IPS DF 4.7 (cell line): ENCODE measurements at regions not wholly inside any gene's neighbourhood (a gene's known extent, or its start where the extent isn't known, plus 50 kb on each side); places are given as distances from the start of the nearest gene placed in this dataset.
"Not testable (repeated sequence)": the region's sequence is repeated elsewhere in the genome, so short reads cannot be mapped to it uniquely, and the experiment has no call there.

Source experiments
- DNase-seq: peaks from one replicate; pipeline ENCODE4 v3.0.0-alpha.2; 2013; ENCODE audit warnings: low spot score; ENCODE audit errors: extremely low read depth

GRCh38 chr2:161049559-161049958 is 110.7 kb upstream of the TANK start:
- DNase-seq: no peak

GRCh38 chr2:161052214-161052613 is 108.0 kb upstream of the TANK start:
- no peak for DNase-seq

- no peak for DNase-seq
Observed at GRCh38 chr2:161055289-161055688, 104.9 kb upstream of the TANK start.

GRCh38 chr2:161059388-161059787 is 100.8 kb upstream of the TANK start:
- DNase-seq: no peak

GRCh38 chr2:161061786-161062185 is 98.4 kb upstream of the TANK start:
- no peak for DNase-seq

GRCh38 chr2:161063157-161063945 is 96.9 kb upstream of the TANK start:
- peak; percentile 84 for DNase-seq

DNA sequence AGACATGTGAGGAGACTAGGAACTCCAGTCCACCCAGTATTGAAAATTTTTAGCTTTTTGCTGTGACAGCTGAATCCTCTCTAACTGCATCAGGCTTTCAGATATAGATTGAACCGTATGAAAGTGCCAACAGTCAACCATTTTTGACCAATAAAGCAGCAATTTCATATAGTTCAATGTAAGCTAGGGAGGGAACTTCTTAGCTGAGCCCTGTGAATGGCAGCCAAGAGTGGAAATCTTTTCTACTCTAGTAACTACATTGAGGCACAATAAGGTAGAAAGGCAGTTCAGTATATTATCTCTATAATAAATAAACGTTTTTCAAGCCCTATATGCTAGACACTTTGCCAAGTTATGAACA is 96.3 kb upstream of the TANK start:
- DNase-seq: no peak

DNA sequence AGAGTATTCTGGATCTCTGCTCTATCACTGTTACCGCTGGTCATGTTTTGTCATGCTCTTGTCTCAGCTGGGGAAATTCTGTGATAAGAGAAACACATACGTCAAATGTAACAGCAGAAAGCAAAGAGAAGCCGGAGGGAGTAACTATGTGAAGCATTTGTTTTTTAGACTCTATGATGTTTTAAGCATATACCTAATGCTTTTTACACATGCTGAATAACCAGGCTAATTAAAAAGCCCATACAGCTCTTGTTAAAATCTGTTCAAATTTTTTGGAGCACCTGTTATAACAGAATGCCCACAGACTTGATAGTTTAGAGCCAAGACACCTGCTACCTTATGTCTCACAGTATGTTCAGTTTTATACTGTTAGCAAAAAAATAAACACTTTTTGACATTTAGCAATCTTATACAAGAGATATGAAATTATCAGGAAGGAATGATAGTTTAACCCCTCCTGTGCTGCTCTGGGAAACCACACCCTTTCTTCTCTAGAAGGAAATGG is 92.3 kb upstream of the TANK start:
- DNase-seq: no peak

- no peak for DNase-seq
Observed at GRCh38 chr2:161068670-161069069, 91.6 kb upstream of the TANK start.

- DNase-seq: no peak
Observed at GRCh38 chr2:161070693-161071479, 89.3 kb upstream of the TANK start.

DNA sequence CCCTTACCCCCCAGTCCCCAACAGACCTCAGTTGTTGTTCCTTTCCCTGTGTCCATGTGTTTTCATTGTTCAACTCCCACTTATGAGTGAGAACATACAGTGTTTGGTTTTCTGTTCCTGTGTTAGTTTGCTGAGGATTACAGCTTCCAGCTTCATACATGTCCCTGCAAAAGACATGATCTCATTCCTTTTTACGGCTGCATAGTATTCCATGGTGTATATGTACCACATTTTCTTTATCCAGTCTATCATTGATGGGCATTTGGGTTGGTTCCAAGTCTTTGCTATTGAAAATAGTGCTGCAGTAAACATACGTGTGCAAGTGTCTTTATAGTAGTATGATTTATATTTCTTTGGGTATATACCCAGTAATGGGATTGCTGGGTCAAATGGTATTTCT is 87.8 kb upstream of the TANK start:
- DNase-seq: not testable (repeated sequence)

GRCh38 chr2:161075701-161076100 is 84.5 kb upstream of the TANK start:
- DNase-seq: no peak

DNA sequence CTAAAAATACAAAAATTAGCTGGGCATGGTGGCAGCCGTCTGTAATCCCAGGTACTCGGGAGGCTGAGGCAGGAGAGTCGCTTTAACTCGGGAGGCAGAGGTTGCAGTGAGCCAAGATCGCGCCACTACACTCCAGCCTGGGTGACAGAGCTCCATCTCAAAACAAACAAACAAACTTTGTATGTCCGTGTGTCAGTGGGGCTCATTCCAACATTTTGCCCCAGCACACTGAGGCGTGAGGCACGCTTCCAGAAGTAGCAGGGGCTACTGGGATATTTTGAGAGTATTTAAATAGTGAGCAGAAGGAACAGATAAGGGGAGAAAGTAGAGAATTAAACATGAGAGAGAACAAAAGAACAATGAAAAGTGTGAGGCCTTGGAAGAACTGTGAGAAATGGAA is 83.3 kb upstream of the TANK start:
- DNase-seq: no peak

- DNase-seq: no peak
Observed at GRCh38 chr2:161077367-161078210, 82.6 kb upstream of the TANK start.

GRCh38 chr2:161078211-161078539 is 82.1 kb upstream of the TANK start:
- DNase-seq: no peak

- DNase-seq: no peak
Observed at GRCh38 chr2:161085149-161085548, 75.1 kb upstream of the TANK start.

DNA sequence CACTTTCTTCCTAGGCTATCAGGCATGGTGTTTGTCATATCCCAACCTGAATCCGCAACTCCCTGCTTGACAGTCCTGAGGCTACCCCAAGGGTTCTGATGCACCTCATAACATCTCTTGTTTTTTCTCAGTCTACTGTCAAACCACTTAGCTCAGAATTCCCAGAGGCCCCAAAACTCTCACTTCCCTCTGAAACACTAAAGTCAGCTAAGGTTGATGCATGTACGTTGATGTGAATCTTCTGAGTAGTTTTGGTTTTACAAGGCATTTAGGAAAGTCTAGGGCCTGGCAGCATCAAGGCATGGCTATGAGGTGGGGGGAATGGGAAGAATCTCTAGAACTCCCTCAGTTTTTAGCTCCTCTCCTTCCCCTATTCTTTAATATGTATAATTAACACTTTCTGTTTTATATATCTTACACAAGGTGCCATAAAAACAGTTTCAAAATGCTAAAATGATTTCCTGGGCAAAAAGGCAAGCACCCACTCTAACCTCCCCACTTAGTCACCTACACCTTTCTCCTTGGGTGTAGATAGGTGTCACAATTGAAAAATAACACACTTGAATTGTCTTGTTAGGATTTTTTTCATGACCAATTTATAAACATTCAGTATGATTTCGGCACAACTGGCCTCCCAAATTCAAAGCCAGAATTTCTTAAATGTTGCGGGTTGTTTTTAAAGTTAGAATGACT is 71.4 kb upstream of the TANK start:
- DNase-seq: no peak

GRCh38 chr2:161090411-161090810 is 69.8 kb upstream of the TANK start:
- no peak for DNase-seq

DNA sequence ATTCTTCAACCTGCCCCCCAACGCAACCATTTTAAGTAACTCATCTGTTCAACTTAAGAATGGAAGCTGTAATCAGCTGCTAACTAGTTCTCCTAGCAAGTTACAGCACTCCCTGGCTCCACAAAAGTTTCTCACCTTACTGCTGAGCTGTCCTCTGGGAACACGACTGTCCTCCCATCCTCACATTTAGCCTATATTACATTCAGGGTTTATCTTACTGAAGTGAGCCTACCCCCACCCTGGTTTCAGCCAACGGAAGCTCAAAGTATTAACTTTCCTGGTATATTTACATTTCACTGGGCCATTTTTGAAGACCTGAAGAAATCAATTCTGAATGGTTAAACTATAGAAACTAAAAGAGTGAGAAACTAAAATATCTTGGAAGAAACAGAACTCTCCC is 64.9 kb upstream of the TANK start:
- DNase-seq: no peak

DNA sequence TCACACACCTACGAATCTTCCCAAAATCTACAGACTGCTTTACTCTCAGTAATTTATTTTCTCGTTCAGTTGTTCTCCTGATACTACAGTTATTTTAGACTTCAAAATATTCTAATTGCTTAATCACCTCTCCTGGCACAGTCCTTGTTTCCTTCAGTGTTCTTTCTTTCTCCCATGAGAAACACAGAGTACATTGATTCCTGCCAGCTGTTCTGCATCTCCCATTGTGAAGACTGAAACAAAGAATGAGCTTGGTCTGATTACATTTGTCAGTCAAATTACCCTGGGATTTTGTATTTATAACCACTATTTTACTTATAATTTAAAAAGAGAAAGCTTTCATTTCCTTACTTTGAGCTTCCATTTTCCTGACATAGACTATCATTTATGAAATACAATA is 63.9 kb upstream of the TANK start:
- DNase-seq: no peak

- DNase-seq: no peak
Observed at GRCh38 chr2:161097157-161097556, 63.1 kb upstream of the TANK start.
